Right atrium auricular region (tissue), 2 donors: ENCODE measurements at regions not wholly inside any gene's neighbourhood (a gene's known extent, or its start where the extent isn't known, plus 50 kb on each side); places are given as distances from the start of the nearest gene placed in this dataset.

Experiments used
- DNase-seq: peaks from one replicate; pipeline ENCODE4 v3.0.0-alpha.2; 2019; ENCODE audit warnings: low spot score
- H3K27ac ChIP-seq, 2 donors: fragments of 200-600 bp; sonication (generic); 1 replicate in 1 of 2; 2 replicates in 1 of 2; pipeline ENCODE4 v1.5.1; 2016 to 2019
- H3K27me3 ChIP-seq, 2 donors: fragments of 200-600 bp; sonication (generic); one replicate each; pipeline versions ENCODE4 v1.5.1 to v1.6.0; 2017 to 2019
- H3K36me3 ChIP-seq: fragments of 200-600 bp; sonication (generic); one replicate; pipeline ENCODE4 v1.5.1; 2016
- H3K4me1 ChIP-seq, 2 donors: fragments of 200-600 bp; sonication (generic); one replicate each; pipeline versions ENCODE4 v1.5.1 to v1.6.0; 2017 to 2019
- H3K4me3 ChIP-seq, 2 donors: fragments of 200-600 bp; sonication (generic); 1 replicate in 1 of 2; 2 replicates in 1 of 2; pipeline ENCODE4 v1.5.1; 2017 to 2019; ENCODE audit warnings: mild to moderate bottlenecking in 1 of 2, moderate library complexity in 1 of 2
- H3K9me3 ChIP-seq, 2 donors: fragments of 200-600 bp; sonication (generic); one replicate each; pipeline ENCODE4 v1.5.1; 2019
- TF ChIP-seq, protein P1 (sequence below), 2 donors: fragments of 200-600 bp; sonication (generic); IDR thresholded peaks; one replicate each; pipeline ENCODE4 v1.5.1; 2019; ENCODE audit warnings: antibody characterized with exemption in 2 of 2

DNA sequence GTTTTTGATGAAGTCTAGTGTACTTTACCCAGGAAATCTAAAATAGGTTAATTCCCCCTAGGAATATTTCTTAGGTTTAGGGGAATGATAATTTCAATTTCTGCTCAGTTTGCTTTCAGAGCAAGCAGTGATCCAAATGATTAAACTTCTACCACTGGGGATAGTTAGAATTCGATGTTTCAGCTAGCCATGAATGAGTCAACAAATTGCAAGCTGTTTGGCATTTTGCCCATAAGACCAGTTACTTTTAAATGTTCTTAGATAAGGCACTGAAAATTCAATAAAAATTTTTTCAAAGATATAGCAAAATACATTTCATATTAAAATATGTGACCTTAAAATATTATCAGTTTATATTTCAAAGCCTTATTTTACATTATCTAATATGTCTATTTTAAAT is 993.6 kb downstream of the ARAP2 start:
- H3K27ac ChIP-seq = no peak overlapping the region
- no peaks in the 10 kb centered on the region for H3K36me3 ChIP-seq
- no peak for DNase-seq
- H3K4me1 ChIP-seq = no peaks in the 10 kb centered on the region
- H3K9me3 ChIP-seq = no peaks in the 10 kb centered on the region
- TF ChIP-seq, protein P1, sequence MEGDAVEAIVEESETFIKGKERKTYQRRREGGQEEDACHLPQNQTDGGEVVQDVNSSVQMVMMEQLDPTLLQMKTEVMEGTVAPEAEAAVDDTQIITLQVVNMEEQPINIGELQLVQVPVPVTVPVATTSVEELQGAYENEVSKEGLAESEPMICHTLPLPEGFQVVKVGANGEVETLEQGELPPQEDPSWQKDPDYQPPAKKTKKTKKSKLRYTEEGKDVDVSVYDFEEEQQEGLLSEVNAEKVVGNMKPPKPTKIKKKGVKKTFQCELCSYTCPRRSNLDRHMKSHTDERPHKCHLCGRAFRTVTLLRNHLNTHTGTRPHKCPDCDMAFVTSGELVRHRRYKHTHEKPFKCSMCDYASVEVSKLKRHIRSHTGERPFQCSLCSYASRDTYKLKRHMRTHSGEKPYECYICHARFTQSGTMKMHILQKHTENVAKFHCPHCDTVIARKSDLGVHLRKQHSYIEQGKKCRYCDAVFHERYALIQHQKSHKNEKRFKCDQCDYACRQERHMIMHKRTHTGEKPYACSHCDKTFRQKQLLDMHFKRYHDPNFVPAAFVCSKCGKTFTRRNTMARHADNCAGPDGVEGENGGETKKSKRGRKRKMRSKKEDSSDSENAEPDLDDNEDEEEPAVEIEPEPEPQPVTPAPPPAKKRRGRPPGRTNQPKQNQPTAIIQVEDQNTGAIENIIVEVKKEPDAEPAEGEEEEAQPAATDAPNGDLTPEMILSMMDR (IDR thresholded peaks at IDR 0.05) = no peak
- no peak overlapping the region for H3K4me3 ChIP-seq
- no peaks in the 10 kb centered on the region for H3K27me3 ChIP-seq

DNA sequence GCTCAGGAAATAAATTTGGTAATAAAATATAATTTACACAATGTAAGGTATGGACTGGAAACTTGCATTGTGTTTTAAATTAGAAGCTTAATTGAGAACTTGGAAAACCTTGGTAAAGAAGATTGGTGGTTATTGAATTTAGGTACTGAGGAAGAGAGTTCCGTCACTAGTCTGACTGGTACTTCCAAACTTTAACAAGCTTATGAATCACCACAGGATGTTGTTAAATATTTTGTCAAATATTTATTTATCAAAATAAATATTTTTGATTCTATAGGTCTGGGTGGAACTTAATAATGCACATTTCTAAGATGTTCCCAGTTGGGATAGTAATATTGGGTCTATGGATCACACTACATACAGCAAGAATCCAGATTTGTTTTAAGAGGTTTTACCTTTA is 992.2 kb downstream of the ARAP2 start:
- TF ChIP-seq, protein P1 (IDR thresholded peaks at IDR 0.05) = no peak
- no peaks in the 10 kb centered on the region for H3K36me3 ChIP-seq
- no peaks in the 10 kb centered on the region for H3K9me3 ChIP-seq
- no peaks in the 10 kb centered on the region for H3K27me3 ChIP-seq
- DNase-seq = no peak
- H3K27ac ChIP-seq = no peak overlapping the region
- H3K4me3 ChIP-seq = no peak overlapping the region
- no peaks in the 10 kb centered on the region for H3K4me1 ChIP-seq

DNA sequence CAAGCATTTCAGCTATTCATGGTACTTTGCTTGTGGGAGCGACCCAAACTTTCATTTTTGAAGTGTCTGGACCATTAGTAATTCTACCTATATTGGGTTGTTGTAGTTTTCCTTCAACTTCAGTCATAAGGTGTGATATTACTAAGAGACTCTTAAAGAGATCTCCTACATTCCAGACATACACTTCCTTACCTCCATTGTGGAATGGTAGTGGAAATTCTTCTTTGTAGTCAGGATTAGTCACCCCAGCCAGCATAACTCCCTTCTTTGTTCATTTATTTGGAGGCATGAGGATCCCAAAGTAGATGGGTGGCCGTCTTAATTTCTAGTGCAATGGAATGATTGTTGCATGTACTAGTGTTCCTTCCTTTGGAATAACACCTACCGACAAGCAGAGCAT is 991.4 kb downstream of the ARAP2 start:
- H3K27ac ChIP-seq = no peak overlapping the region
- TF ChIP-seq, protein P1 (IDR thresholded peaks at IDR 0.05) = no peak
- H3K27me3 ChIP-seq = no peaks in the 10 kb centered on the region
- H3K36me3 ChIP-seq = no peaks in the 10 kb centered on the region
- no peaks in the 10 kb centered on the region for H3K4me1 ChIP-seq
- no peak for DNase-seq
- no peak overlapping the region for H3K4me3 ChIP-seq
- no peaks in the 10 kb centered on the region for H3K9me3 ChIP-seq

DNA sequence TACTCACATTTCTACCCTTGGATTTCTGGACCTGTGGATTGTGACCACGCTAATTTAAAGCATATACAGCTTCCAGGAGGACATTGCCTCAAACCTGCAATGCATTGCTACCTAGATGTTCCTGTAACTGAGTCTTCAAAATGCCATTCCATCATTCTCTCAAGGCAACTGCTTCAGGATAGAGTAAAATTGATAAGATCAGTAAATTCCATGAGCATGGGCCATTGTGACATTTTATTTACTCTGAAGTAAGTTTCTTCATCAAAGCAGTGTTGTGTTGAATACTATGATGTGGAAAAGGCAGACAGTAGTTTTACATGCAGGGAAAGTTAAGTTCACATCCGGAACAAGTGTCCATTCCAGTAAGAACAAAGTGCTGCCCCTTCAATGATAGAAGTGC is 991.0 kb downstream of the ARAP2 start:
- H3K4me3 ChIP-seq = no peak overlapping the region
- no peaks in the 10 kb centered on the region for H3K36me3 ChIP-seq
- H3K4me1 ChIP-seq = no peaks in the 10 kb centered on the region
- no peaks in the 10 kb centered on the region for H3K9me3 ChIP-seq
- no peaks in the 10 kb centered on the region for H3K27me3 ChIP-seq
- no peak overlapping the region for H3K27ac ChIP-seq
- TF ChIP-seq, protein P1 (IDR thresholded peaks at IDR 0.05) = no peak
- DNase-seq = no peak

DNA sequence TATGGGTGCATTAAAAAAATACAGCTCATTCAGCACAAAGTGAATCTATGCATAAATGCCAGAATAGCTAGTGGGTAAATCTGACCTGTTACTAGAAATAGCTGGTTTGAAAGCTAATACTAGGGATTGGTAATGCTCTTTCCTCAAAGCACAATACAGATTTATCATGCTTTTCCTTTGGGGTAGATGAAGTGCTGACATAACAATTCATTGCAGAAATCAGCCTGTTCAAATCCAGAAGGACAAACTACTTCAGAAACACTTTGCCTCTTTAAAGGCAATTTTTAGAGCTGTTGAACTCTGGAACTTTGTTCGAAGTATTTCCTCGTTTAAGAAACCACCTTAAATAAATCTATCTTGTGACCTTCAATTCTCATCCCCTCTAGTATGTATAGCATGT is 957.9 kb downstream of the ARAP2 start:
- H3K9me3 ChIP-seq = no peaks in the 10 kb centered on the region
- no peaks in the 10 kb centered on the region for H3K4me1 ChIP-seq
- H3K27ac ChIP-seq = no peak overlapping the region
- TF ChIP-seq, protein P1 (IDR thresholded peaks at IDR 0.05) = no peak
- no peaks in the 10 kb centered on the region for H3K36me3 ChIP-seq
- no peaks in the 10 kb centered on the region for H3K27me3 ChIP-seq
- DNase-seq = no peak
- H3K4me3 ChIP-seq = no peak overlapping the region

DNA sequence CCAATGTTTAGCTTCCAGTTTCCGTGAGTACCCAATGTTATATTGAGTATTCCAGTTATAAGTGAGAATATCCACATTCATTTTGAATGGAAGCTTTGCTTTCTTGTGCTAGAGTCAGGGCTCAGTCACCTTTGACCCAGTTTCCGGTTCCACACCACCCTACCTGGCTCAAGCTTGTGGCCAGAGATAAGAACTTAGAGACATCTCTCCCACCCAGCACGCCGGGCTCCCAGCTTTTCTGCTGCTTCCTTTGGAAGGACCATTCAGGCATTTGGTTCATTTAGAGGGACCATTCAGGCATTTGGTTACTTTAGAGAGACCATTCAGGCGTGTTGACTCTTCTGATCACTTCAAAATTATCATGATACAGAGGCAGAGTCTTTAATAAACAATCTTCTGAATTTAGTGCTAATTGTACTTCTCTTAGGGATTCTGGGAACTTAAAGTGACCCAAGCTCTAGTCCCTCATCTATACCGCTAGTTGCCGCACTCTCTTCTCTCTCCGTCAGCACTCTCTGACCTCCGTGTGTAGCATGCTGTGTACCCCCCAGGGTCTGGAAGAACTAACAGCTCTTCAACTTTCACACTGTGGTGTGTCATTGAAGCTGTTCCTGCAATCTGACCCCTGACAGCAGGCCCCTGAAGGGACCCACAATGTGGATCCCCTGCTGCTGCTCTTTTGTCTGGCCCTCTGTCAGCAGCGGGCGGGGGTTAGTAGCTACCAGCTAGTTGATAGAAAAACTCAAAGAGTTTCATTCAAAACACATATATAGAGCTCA is 943.1 kb downstream of the ARAP2 start:
- H3K36me3 ChIP-seq = no peaks in the 10 kb centered on the region
- H3K4me3 ChIP-seq = no peak overlapping the region
- H3K27me3 ChIP-seq = no peaks in the 10 kb centered on the region
- TF ChIP-seq, protein P1 (IDR thresholded peaks at IDR 0.05) = no peak
- no peaks in the 10 kb centered on the region for H3K9me3 ChIP-seq
- no peaks in the 10 kb centered on the region for H3K4me1 ChIP-seq
- no peak for DNase-seq
- H3K27ac ChIP-seq = no peak overlapping the region
